Left ventricle myocardium inferior (tissue), 1 donor: ENCODE measurements at regions not wholly inside any gene's neighbourhood (a gene's known extent, or its start where the extent isn't known, plus 50 kb on each side); places are given as distances from the start of the nearest gene placed in this dataset.

Experiments used
- DNase-seq: peaks from one replicate; pipeline ENCODE4 v3.0.0-alpha.2; 2020
- H3K27ac ChIP-seq: fragments of 200-600 bp; replicated peaks from 2 replicates; pipeline ENCODE4 v1.8.0; 2021
- H3K27me3 ChIP-seq: fragments of 200-600 bp; 2 replicates; pipeline ENCODE4 v1.8.0; 2021; ENCODE audit warnings: low read depth
- H3K36me3 ChIP-seq: fragments of 200-600 bp; 2 replicates; pipeline ENCODE4 v1.8.0; 2021
- H3K4me1 ChIP-seq: fragments of 200-600 bp; 2 replicates; pipeline ENCODE4 v1.8.0; 2021
- H3K4me3 ChIP-seq: fragments of 200-600 bp; 2 replicates; pipeline ENCODE4 v1.8.0; 2021; ENCODE audit warnings: mild to moderate bottlenecking, moderate library complexity
- H3K9me3 ChIP-seq: fragments of 200-600 bp; replicated peaks from 2 replicates; pipeline ENCODE4 v1.8.0; 2021
- intact Hi-C: fragments of 100-400 bp; cut with micrococcal nuclease; formaldehyde crosslinking; loops from one replicate; pipeline ENCODE4 v1.11.0; 2022
- TF ChIP-seq, protein P1 (sequence below): fragments of 200-600 bp; IDR thresholded peaks from 2 replicates; pipeline ENCODE4 v1.8.0; 2021; ENCODE audit warnings: antibody characterized with exemption, mild to moderate bottlenecking, borderline replicate concordance
- donor health status: DM: no; HTN: yes; CAD: no; lungs with severe emphysema.

DNA sequence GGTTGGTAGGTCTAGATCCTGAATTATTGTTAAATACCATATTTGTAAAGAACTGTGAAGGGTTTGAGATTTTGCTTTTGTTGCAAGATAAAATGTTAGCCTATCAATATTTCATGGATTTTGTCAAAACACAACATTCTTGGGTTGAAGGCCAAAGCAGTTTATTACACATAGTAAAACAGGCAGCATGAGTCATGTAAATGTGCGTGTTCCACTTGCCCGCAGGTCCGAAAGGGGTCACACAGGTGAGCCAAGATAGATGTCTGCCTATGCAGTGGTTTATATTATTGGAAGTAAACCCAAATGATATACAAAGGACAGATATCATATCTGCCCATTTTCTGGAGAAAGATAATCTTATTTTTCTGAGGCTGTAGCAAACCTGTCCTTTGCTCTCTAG lies 1654.4 kb upstream of the SPRY2 start:
- H3K27me3 ChIP-seq: no peaks in the 10 kb centered on the region
- TF ChIP-seq, protein P1, sequence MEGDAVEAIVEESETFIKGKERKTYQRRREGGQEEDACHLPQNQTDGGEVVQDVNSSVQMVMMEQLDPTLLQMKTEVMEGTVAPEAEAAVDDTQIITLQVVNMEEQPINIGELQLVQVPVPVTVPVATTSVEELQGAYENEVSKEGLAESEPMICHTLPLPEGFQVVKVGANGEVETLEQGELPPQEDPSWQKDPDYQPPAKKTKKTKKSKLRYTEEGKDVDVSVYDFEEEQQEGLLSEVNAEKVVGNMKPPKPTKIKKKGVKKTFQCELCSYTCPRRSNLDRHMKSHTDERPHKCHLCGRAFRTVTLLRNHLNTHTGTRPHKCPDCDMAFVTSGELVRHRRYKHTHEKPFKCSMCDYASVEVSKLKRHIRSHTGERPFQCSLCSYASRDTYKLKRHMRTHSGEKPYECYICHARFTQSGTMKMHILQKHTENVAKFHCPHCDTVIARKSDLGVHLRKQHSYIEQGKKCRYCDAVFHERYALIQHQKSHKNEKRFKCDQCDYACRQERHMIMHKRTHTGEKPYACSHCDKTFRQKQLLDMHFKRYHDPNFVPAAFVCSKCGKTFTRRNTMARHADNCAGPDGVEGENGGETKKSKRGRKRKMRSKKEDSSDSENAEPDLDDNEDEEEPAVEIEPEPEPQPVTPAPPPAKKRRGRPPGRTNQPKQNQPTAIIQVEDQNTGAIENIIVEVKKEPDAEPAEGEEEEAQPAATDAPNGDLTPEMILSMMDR: no peak
- no peaks in the 10 kb centered on the region for H3K4me1 ChIP-seq
- no peaks in the 10 kb centered on the region for H3K9me3 ChIP-seq
- intact Hi-C loops: no loop called here
- no peak overlapping the region for H3K27ac ChIP-seq
- no peak overlapping the region for H3K4me3 ChIP-seq
- DNase-seq: no peak
- no peaks in the 10 kb centered on the region for H3K36me3 ChIP-seq

DNA sequence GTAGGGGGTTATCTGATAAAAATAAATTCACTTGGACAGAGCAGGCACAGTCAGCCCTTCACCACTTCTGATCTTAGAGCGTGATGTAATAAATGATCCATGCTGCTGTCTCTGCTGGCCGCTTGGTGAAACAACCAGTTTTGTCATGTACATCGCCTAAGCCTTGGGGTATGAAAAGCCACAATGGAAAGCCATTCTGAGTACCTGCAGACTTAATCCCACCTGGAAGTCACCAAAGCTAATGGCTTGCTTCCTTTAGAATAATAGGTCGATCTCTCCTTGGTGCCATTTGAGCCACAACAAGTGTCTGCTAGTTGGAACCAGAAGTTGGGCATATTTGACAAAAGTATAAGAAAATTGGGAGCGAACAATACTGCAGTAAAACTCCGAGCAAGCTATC lies 1649.7 kb upstream of the SPRY2 start:
- TF ChIP-seq, protein P1: no peak
- no peaks in the 10 kb centered on the region for H3K27me3 ChIP-seq
- H3K4me1 ChIP-seq: no peaks in the 10 kb centered on the region
- intact Hi-C loops: no loop called here
- H3K27ac ChIP-seq: no peak overlapping the region
- no peaks in the 10 kb centered on the region for H3K9me3 ChIP-seq
- no peaks in the 10 kb centered on the region for H3K36me3 ChIP-seq
- H3K4me3 ChIP-seq: no peak overlapping the region
- DNase-seq: no peak

DNA sequence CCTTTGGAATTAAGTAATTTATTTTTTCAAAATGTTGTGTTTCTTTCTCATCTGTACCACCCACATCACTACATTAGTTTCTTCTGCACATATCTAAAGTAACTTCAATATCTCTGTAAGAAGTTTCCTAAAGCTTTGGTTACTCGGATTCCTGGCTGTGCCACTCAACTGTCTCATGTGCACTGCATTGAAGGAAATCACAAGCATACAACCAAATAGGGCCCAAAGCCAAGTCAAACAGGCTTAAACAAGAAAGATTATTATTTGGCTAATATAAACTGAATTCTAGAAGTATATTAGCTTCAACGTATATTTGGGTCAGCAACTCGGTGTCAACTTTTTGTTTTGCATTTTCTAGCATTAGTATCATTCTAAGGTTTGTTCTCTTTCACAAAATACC lies 1647.6 kb upstream of the SPRY2 start:
- no peaks in the 10 kb centered on the region for H3K27me3 ChIP-seq
- H3K4me3 ChIP-seq: no peak overlapping the region
- no peak for DNase-seq
- intact Hi-C loops: no loop called here
- H3K4me1 ChIP-seq: no peaks in the 10 kb centered on the region
- TF ChIP-seq, protein P1: no peak
- H3K27ac ChIP-seq: no peak overlapping the region
- H3K9me3 ChIP-seq: peaks cover 8% of the 10 kb centered on the region
- H3K36me3 ChIP-seq: no peaks in the 10 kb centered on the region

DNA sequence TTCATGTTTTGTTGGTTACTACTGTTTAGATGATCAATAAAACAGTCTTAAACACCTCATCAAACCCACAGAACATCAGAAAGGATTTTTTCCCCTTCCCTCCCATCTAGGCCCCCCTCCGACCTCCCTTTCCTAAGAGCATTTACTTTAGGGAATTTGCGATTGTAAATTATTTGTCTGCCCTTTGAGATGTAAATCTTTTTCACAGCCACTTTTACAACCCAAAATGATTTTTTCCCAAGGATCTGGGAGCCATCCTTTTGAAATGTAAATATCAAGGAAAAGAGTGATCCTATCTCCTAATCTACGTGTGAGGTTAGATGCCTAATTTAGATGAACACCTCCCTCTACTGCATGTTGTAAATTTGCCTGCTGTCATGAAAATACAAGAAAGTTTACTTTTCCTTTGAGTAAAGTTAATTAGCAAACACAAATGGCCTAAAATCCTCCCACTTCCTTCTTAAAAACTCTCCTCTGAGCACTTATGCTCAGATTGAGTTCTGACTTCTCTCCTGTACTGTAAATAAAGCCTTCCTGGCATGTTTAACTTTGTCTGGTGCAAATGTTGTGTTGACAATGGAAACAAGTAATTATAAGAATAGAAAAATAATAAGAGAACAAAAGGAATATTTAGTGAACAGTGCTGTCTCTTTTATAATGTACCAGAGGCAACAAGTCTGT lies 1646.9 kb upstream of the SPRY2 start:
- intact Hi-C loops: no loop called here
- no peaks in the 10 kb centered on the region for H3K4me1 ChIP-seq
- H3K9me3 ChIP-seq: peaks cover 8% of the 10 kb centered on the region
- no peak overlapping the region for H3K4me3 ChIP-seq
- H3K27ac ChIP-seq: no peak overlapping the region
- TF ChIP-seq, protein P1: no peak
- no peak for DNase-seq
- H3K36me3 ChIP-seq: no peaks in the 10 kb centered on the region
- no peaks in the 10 kb centered on the region for H3K27me3 ChIP-seq

DNA sequence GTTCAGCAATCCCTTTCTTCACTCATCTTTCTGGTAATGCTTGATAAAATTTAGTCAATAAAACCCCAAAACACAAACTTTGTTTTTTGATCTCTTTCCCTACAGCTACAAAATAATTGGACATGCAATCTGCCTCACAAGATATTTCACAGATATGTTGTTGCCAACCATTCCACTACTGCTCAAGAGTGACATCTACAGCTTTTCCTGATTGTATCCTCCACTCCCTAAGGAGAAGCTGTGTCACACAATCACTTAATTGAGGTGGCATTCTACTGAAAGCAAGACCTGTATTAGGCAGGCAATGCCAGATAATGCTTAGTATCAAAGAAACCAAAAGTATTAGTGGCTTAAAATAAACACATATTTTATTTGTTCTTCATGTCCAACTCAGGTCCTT lies 1646.2 kb upstream of the SPRY2 start:
- Histone ChIP-seq H3K27ac (no peak overlapping the region), H3K27me3 (no peaks in the 10 kb centered on the region), H3K4me1 (no peaks in the 10 kb centered on the region), H3K4me3 (no peak overlapping the region), H3K9me3 (peaks cover 8% of the 10 kb centered on the region), H3K36me3 (no peaks in the 10 kb centered on the region)
- intact Hi-C loops: no loop called here
- TF ChIP-seq, protein P1: no peak
- DNase-seq: no peak
